NB4 (cell line): ENCODE measurements at regions not wholly inside any gene's neighbourhood (a gene's known extent, or its start where the extent isn't known, plus 50 kb on each side); places are given as distances from the start of the nearest gene placed in this dataset.

Experiments used
- DNase-seq: peaks from one replicate; pipeline ENCODE4 v3.0.0; 2010; ENCODE audit warnings: low read depth
- H3K4me3 ChIP-seq: one replicate; pipeline ENCODE4 v1.5.1; 2011; ENCODE audit warnings: mild to moderate bottlenecking, low read depth, low read length, moderate library complexity
- MYC ChIP-seq: IDR thresholded peaks from 2 replicates; pipeline ENCODE4 v1.6.1; 2011; ENCODE audit warnings: low read depth, low read length
- POLR2A ChIP-seq: IDR thresholded peaks from 2 replicates; pipeline ENCODE4 v1.6.1; 2011; ENCODE audit warnings: mild to moderate bottlenecking; ENCODE audit not compliant: insufficient read length; ENCODE audit errors: extremely low read depth
- TF ChIP-seq, protein P1 (sequence below): IDR thresholded peaks from 2 replicates; pipeline ENCODE4 v1.6.1; 2011; ENCODE audit warnings: low read depth, low read length
- TF ChIP-seq, protein P2 (sequence below): IDR thresholded peaks from one replicate; pipeline ENCODE4 v1.5.1; 2012; ENCODE audit warnings: low read depth, low read length

DNA sequence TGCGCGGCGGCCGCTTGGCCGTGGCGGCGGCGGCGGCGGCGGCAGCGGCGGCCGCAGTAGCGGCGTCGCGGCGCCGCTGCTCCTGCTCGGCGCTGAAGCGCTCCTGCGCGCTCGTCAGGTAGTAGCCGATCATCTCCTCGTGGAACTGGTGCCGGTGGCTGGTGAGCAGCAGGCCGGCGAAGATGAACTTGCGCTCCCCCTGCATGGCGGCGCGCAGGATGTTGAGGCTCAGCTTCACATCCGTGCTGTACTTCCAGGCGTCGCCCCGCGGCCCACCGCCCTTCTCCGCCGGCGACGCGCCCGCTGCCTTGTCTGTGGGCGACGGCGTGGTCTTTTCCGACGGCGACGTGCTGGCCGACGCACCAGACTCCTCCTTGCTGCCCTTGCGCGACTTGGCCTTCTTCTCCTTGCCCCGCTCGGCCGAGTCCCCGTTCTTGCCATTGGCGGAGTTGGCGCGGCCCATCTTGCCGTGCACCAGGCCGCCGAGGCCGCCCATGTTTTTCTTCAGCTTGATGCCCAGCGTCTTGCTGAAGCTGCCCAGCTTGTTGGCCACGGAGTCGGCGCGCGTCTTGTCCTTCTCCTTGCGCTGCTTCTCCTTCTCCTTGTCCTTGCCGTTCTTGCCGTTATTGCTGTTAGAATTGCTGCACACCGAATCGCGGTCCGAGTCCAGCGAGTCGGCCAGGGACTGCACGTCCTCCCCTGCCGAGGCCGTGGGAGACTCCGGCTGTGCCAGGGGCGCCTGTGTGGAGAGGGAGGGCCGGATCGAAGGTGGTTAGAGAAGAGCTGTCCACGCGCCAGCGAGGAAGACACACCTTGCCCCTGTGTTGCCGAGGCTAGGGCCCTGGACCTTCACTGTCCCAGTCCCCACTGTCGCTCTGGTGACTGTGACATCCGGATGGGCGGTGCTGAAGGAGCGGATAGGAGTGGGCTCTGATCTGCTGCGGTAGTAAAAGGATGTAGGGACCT is 157.6 kb downstream of the KLF13 start:
- H3K4me3 ChIP-seq: no peak overlapping the region
- TF ChIP-seq, protein P1, sequence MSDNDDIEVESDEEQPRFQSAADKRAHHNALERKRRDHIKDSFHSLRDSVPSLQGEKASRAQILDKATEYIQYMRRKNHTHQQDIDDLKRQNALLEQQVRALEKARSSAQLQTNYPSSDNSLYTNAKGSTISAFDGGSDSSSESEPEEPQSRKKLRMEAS: no peak
- TF ChIP-seq, protein P2, sequence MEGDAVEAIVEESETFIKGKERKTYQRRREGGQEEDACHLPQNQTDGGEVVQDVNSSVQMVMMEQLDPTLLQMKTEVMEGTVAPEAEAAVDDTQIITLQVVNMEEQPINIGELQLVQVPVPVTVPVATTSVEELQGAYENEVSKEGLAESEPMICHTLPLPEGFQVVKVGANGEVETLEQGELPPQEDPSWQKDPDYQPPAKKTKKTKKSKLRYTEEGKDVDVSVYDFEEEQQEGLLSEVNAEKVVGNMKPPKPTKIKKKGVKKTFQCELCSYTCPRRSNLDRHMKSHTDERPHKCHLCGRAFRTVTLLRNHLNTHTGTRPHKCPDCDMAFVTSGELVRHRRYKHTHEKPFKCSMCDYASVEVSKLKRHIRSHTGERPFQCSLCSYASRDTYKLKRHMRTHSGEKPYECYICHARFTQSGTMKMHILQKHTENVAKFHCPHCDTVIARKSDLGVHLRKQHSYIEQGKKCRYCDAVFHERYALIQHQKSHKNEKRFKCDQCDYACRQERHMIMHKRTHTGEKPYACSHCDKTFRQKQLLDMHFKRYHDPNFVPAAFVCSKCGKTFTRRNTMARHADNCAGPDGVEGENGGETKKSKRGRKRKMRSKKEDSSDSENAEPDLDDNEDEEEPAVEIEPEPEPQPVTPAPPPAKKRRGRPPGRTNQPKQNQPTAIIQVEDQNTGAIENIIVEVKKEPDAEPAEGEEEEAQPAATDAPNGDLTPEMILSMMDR: no peak
- no peak for TF ChIP-seq MYC
- DNase-seq: no peak

DNA sequence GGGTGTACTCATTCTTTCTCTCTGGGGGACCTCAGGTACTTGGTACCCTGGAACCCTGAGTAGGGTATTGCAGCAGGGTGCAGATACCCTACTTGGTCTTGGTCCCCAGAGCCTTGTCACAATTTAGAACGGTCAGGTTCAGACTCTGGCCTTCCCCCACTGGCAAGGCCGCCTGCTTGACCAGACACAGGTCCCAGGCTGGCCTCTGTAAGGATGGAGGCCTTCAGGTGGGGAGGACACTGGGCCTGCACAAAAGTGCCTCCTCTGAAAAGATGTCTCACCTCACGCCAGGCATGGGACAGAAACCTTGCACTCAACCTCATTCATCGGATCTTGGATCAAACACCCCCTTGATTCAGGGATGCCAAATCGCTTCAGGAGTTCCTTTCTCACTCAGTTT is 158.4 kb downstream of the KLF13 start:
- TF ChIP-seq POLR2A (no peak), MYC (no peak)
- TF ChIP-seq, protein P2: no peak
- TF ChIP-seq, protein P1: no peak
- H3K4me3 ChIP-seq: no peak overlapping the region
- DNase-seq: no peak

DNA sequence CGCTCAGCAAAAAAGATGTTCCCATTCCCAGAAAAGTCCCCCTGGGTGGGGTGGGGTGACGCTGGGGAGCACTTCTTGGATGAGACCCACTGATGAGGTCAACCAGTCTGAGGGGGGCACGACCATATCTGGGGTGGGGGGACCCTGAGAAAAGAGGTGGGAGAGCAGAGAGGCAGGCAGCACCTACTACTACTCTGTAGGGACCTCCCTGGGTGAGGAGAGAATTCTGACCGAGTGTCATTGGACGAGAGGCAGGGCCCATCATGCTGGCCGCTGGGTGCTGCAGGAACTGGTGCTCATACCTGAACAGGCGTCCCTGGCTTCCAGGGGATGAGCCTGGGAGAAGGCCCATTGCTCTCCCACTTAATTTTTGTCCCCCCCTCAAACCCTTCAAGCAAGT is 158.8 kb downstream of the KLF13 start:
- TF ChIP-seq, protein P1: no peak
- TF ChIP-seq, protein P2: no peak
- TF ChIP-seq POLR2A (no peak), MYC (no peak)
- H3K4me3 ChIP-seq: no peak overlapping the region
- no peak for DNase-seq

DNA sequence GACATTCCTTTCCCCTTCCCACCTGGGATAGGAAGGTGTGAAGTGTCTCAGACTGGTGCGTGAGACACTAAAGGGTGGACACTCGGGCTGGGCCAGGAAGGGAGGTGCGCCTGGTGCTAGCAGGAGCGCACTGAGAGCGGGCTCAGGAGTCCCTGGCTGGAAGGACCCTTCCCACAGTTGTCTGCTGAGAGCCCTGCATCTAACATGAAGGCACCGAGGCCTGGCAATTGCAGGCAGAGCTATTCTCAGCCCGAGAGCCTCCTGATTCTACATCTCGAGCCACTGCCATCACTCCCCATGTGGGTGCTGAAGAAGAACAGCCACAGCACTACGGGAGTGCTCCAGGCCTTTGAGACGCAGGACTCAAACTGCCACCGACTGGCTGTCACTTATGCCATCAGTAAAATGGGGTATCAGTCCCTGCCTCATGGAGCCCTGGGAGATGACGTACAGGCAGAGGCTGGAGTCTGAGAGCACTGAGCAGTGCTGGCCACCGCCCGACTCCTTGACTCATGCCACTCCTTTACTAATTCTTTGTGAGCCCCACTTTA is 159.4 kb downstream of the KLF13 start:
- no peak for DNase-seq
- H3K4me3 ChIP-seq: no peak overlapping the region
- TF ChIP-seq, protein P1: no peak
- TF ChIP-seq POLR2A (no peak), MYC (no peak)
- TF ChIP-seq, protein P2: no peak

DNA sequence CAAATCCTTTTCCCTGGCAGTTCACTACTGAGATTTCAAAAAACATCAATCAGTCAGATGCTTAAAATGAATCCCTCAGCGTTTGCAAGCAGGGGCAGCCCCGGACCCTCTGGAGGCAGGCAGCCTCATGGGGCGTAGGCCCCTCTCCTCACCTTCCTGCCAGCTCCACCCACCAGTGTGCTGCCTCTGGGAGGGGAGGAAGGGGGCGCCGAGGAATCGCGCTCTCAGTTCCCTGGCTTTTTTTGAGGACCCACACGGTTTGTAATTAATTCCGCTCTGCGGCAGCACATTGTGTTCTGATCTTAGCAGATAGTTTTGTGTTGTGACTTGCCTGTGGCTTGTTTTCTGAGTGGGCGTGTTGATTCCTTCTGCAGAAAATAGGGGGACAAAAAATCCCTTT is 159.9 kb downstream of the KLF13 start:
- H3K4me3 ChIP-seq: no peak overlapping the region
- DNase-seq: no peak
- TF ChIP-seq, protein P1: no peak
- TF ChIP-seq MYC: no peak
- TF ChIP-seq, protein P2: no peak
- TF ChIP-seq POLR2A: no peak
